H1 (cell line): ENCODE measurements at regions not wholly inside any gene's neighbourhood (a gene's known extent, or its start where the extent isn't known, plus 50 kb on each side); places are given as distances from the start of the nearest gene placed in this dataset.

Experiments
- CTCF ChIA-PET: fragments of 300-600 bp; sonication (Branson Sonifier 250); formaldehyde crosslinking; loops from one replicate; lab custom pipeline; 2021; ENCODE audit not compliant: partially characterized antibody; lab: Charles Lee
- POLR2A ChIA-PET: fragments of 300-600 bp; sonication (Branson Sonifier 250); formaldehyde crosslinking; loops from one replicate; lab custom pipeline; 2021; ENCODE audit warnings: inconsistent platforms; ENCODE audit not compliant: partially characterized antibody; lab: Charles Lee
- DNase-seq, 2 experiments: peaks; one replicate each; pipeline versions ENCODE4 v3.0.0 to v3.0.0-alpha.2; 2010 to 2022; ENCODE audit warnings: low spot score in 2 of 2, low read depth in 1 of 2, mixed read lengths in 1 of 2
- FAIRE-seq: peaks from 2 replicates; lab custom pipeline; 2011; peaks lifted over from hg19 to GRCh38; lab: Jason Lieb, UNC
- H2AFZ ChIP-seq: 2 replicates; pipeline ENCODE4 v1.8.1; 2012; ENCODE audit warnings: low read length, inconsistent platforms
- H2AK5ac ChIP-seq: 2 replicates; pipeline ENCODE4 v1.6.1; 2013; ENCODE audit warnings: low read depth, low read length
- H2BK120ac ChIP-seq: replicated peaks from 2 replicates; pipeline ENCODE3; 2013; ENCODE audit warnings: low read depth, low read length, inconsistent platforms
- H2BK12ac ChIP-seq: 2 replicates; pipeline ENCODE4 v1.6.1; 2013; ENCODE audit warnings: low read depth, low read length
- H2BK15ac ChIP-seq: 2 replicates; pipeline ENCODE4 v1.6.1; 2013; ENCODE audit warnings: low read length
- H2BK20ac ChIP-seq: 2 replicates; pipeline ENCODE4 v1.6.1; 2013; ENCODE audit warnings: low read length
- H2BK5ac ChIP-seq: 2 replicates; pipeline ENCODE4 v1.6.1; 2013; ENCODE audit warnings: low read depth, low read length
- H3K14ac ChIP-seq: 2 replicates; pipeline ENCODE4 v1.6.1; 2013; ENCODE audit warnings: inconsistent platforms; ENCODE audit not compliant: insufficient read length
- H3K18ac ChIP-seq: 2 replicates; pipeline ENCODE4 v1.6.1; 2013; ENCODE audit warnings: low read length; ENCODE audit errors: extremely low read depth
- H3K23ac ChIP-seq: 2 replicates; pipeline ENCODE4 v1.6.1; 2013; ENCODE audit warnings: inconsistent platforms; ENCODE audit not compliant: insufficient read length
- H3K23me2 ChIP-seq: 2 replicates; pipeline ENCODE4 v1.6.1; 2013; ENCODE audit warnings: low read depth, low read length
- H3K27ac ChIP-seq: 2 replicates; pipeline ENCODE4 v1.6.1; 2011; ENCODE audit warnings: low read depth, low read length, inconsistent platforms
- H3K27me3 ChIP-seq, 4 experiments: replicated peaks in 1 of 4; 1 replicate in 1 of 4; 2 replicates in 3 of 4; pipeline versions ENCODE4 v1.6.1 to v1.8.1; 2011 to 2013; ENCODE audit warnings: low read length in 3 of 4, mild to moderate bottlenecking in 3 of 4, inconsistent platforms in 2 of 4, mixed read lengths in 2 of 4, moderate library complexity in 1 of 4; ENCODE audit not compliant: control insufficient read depth in 3 of 4, insufficient read depth in 3 of 4; ENCODE audit errors: extremely low read depth in 1 of 4
- H3K36me3 ChIP-seq, 4 experiments: 2 replicates each; pipeline versions ENCODE4 v1.6.1 to v1.8.1; 2011 to 2013; ENCODE audit warnings: mild to moderate bottlenecking in 4 of 4, low read length in 3 of 4, moderate library complexity in 2 of 4, control low read depth in 1 of 4, inconsistent platforms in 1 of 4; ENCODE audit not compliant: insufficient read depth in 4 of 4, control insufficient read depth in 2 of 4
- H3K4ac ChIP-seq: replicated peaks from 2 replicates; pipeline ENCODE3; 2013; ENCODE audit warnings: low read length, low read depth, mixed read lengths, inconsistent platforms; ENCODE audit not compliant: insufficient read length
- H3K4me1 ChIP-seq, 4 experiments: replicated peaks in 1 of 4; 1 replicate in 1 of 4; 2 replicates in 3 of 4; pipeline versions ENCODE4 v1.6.1 to v1.8.1; 2011 to 2013; ENCODE audit warnings: low read length in 3 of 4, inconsistent platforms in 2 of 4, mixed read lengths in 1 of 4; ENCODE audit not compliant: insufficient read depth in 4 of 4, control insufficient read depth in 3 of 4
- H3K4me2 ChIP-seq, 2 experiments: 2 replicates each; pipeline versions ENCODE4 v1.6.1 to v1.8.1; 2011 to 2013; ENCODE audit warnings: low read depth in 2 of 2, low read length in 2 of 2, control low read depth in 1 of 2, inconsistent platforms in 1 of 2, mild to moderate bottlenecking in 1 of 2; ENCODE audit not compliant: insufficient read depth in 1 of 2
- H3K4me3 ChIP-seq, 4 experiments: fragments of 200-600, 300-600 bp in 1 of 4; sonication (generic), shearing (Covaris generic), sonication (Bioruptor Twin) in 1 of 4; 2 replicates each; pipeline versions ENCODE4 v1.5.1 to v1.8.1; 2011 to 2016; ENCODE audit warnings: low read length in 4 of 4, low read depth in 3 of 4, control low read depth in 2 of 4, inconsistent platforms in 2 of 4, mild to moderate bottlenecking in 2 of 4, mixed read lengths in 1 of 4, moderate library complexity in 1 of 4; ENCODE audit not compliant: insufficient read depth in 2 of 4; ENCODE audit errors: extremely low read depth in 1 of 4
- H3K56ac ChIP-seq: replicated peaks from 2 replicates; pipeline ENCODE3; 2013; ENCODE audit warnings: low read depth, mild to moderate bottlenecking, mixed read lengths, low read length, inconsistent platforms; ENCODE audit not compliant: insufficient read length
- H3K79me1 ChIP-seq: 2 replicates; pipeline ENCODE4 v1.6.1; 2013; ENCODE audit warnings: low read depth, low read length, control low read depth
- H3K79me2 ChIP-seq, 2 experiments: 2 replicates each; pipeline versions ENCODE4 v1.6.1 to v1.8.1; 2012 to 2013; ENCODE audit warnings: low read length in 2 of 2, mild to moderate bottlenecking in 2 of 2, inconsistent platforms in 1 of 2; ENCODE audit not compliant: insufficient read depth in 2 of 2, control insufficient read depth in 1 of 2
- H3K9ac ChIP-seq, 4 experiments: replicated peaks in 1 of 4; 1 replicate in 1 of 4; 2 replicates in 3 of 4; pipeline versions ENCODE4 v1.6.1 to v1.8.1; 2011 to 2013; ENCODE audit warnings: low read depth in 3 of 4, low read length in 3 of 4, control low read depth in 2 of 4, mild to moderate bottlenecking in 2 of 4, moderate library complexity in 2 of 4, inconsistent platforms in 1 of 4; ENCODE audit errors: extremely low read depth in 1 of 4
- H3K9me3 ChIP-seq, 2 experiments: 2 replicates each; pipeline versions ENCODE4 v1.6.1 to v1.8.1; 2012 to 2013; ENCODE audit warnings: mild to moderate bottlenecking in 2 of 2, moderate library complexity in 2 of 2, control low read depth in 1 of 2, inconsistent platforms in 1 of 2, low read depth in 1 of 2, low read length in 1 of 2, mixed read lengths in 1 of 2; ENCODE audit not compliant: insufficient read depth in 2 of 2
- H4K20me1 ChIP-seq, 2 experiments: replicated peaks in 1 of 2; 2 replicates each; pipeline versions ENCODE3 to v1.8.1; 2011 to 2013; ENCODE audit warnings: inconsistent platforms in 2 of 2, low read length in 2 of 2, mild to moderate bottlenecking in 1 of 2; ENCODE audit not compliant: insufficient read depth in 2 of 2, control insufficient read depth in 1 of 2
- H4K5ac ChIP-seq: 2 replicates; pipeline ENCODE4 v1.6.1; 2013; ENCODE audit warnings: low read length, low read depth, mixed read lengths, inconsistent platforms; ENCODE audit not compliant: insufficient read length
- H4K8ac ChIP-seq: 2 replicates; pipeline ENCODE4 v1.8.0; 2013; ENCODE audit warnings: mild to moderate bottlenecking, moderate library complexity, low read length, inconsistent platforms; ENCODE audit not compliant: insufficient read depth; ENCODE audit errors: extremely low read depth
- H4K91ac ChIP-seq: replicated peaks from 2 replicates; pipeline ENCODE3; 2013; ENCODE audit warnings: low read length, mixed read lengths, inconsistent platforms; ENCODE audit not compliant: insufficient read length
- ATF2 ChIP-seq: IDR thresholded peaks from 2 replicates; pipeline ENCODE4 v1.6.1; 2012; ENCODE audit warnings: low read length, inconsistent platforms
- KDM5A ChIP-seq: fragments of 200-600 bp; IDR thresholded peaks from 2 replicates; pipeline ENCODE4 v1.7.1; 2012; ENCODE audit warnings: mild to moderate bottlenecking, low read length, inconsistent platforms, mixed read lengths
- NRF1 ChIP-seq: IDR thresholded peaks from 2 replicates; pipeline ENCODE4 v1.6.1; 2011; ENCODE audit warnings: mild to moderate bottlenecking, low read depth, low read length, improper control_type of control experiment
- RBBP5 ChIP-seq: IDR thresholded peaks from 2 replicates; pipeline ENCODE4 v1.7.1; 2012; ENCODE audit warnings: low read depth, mild to moderate bottlenecking, inconsistent platforms, low read length, moderate library complexity, borderline replicate concordance
- RFX5 ChIP-seq: IDR thresholded peaks from 2 replicates; pipeline ENCODE4 v1.6.1; 2011; ENCODE audit warnings: low read depth, low read length, improper control_type of control experiment, borderline replicate concordance
- TAF7 ChIP-seq: optimal IDR thresholded peaks from 2 replicates; pipeline ENCODE3; 2011; ENCODE audit warnings: low read depth, mild to moderate bottlenecking, inconsistent platforms, low read length, moderate library complexity, borderline replicate concordance
- TEAD4 ChIP-seq: IDR thresholded peaks from 2 replicates; pipeline ENCODE4 v1.6.1; 2012; ENCODE audit warnings: low read depth, low read length, inconsistent platforms, mixed read lengths
- WGBS, 2 experiments: shearing (Covaris generic) in 1 of 2; methylation state at CpG; one replicate each; pipeline versions ENCODE4 v1.1.6 to v1.1.7; 2013 to 2015; ENCODE audit warnings: low lambda C conversion rate in 2 of 2, mixed read lengths in 2 of 2, inconsistent platforms in 1 of 2, low coverage in 1 of 2, missing lambda C conversion rate in 1 of 2; ENCODE audit not compliant: insufficient replicate concordance in 2 of 2, insufficient coverage in 1 of 2, insufficient read length in 1 of 2; ENCODE audit errors: extremely low coverage in 1 of 2, missing lambda C conversion rate in 1 of 2; 5-methylcytosine and 5-hydroxymethylcytosine counted together

- ChIA-PET POLR2A (no interaction called here), CTCF (interaction anchor here (0.6 to 3.3 kb wide), 4 partner anchors 10 to 283 kb away, joined by 3 to 10 read pairs (median 3); no protein-coding TSS in a partner anchor)
- Histone ChIP-seq H3K9me3 (peaks cover 2 to 9% of the 10 kb centered on the region in 2 experiments; a peak in 1 of 4 replicates), H3K18ac (no peak overlapping the region), H3K4me1 (0 out of 7 replicates have a peak, but pooled peaks cover 0 to 2% (median 0%) of the 10 kb centered on the region in 4 experiments), H3K27ac (no peak overlapping the region), H3K9ac (no peak overlapping the region), H2AK5ac (no peak overlapping the region), H2AFZ (no peak overlapping the region), H2BK5ac (no peak overlapping the region), H2BK120ac (no peak overlapping the region), H3K23ac (no peak overlapping the region), H2BK15ac (no peak overlapping the region), H3K4ac (no peak overlapping the region), H3K36me3 (no peaks in the 10 kb centered on the region), H4K91ac (no peak overlapping the region), H2BK20ac (no peak overlapping the region), H4K5ac (no peak overlapping the region), H4K20me1 (no peaks in the 10 kb centered on the region), H3K14ac (no peak overlapping the region), H3K27me3 (no peaks in the 10 kb centered on the region), H4K8ac (no peak overlapping the region), H3K79me2 (no peaks in the 10 kb centered on the region), H3K56ac (no peak overlapping the region), H3K4me3 (no peak overlapping the region), H3K79me1 (no peaks in the 10 kb centered on the region), H2BK12ac (no peak overlapping the region), H3K23me2 (no peaks in the 10 kb centered on the region; the same call in 1 of the 2 replicates), H3K4me2 (no peak overlapping the region)
- 92% methylated on average over 2 of the region's 2 CpGs; no CpG with 5 or more reads in 1 of the 2 experiments for WGBS, 2 experiments
- no peak for DNase-seq
- TF ChIP-seq TEAD4 (no peak), RFX5 (no peak), KDM5A (no peak), RBBP5 (no peak), NRF1 (no peak), ATF2 (no peak), TAF7 (no peak)
- FAIRE-seq, result no peak
These were observed 342.6 kb downstream of the TCERG1L start for GRCh38 chr10:130968964-130969363.
